Heart right ventricle (tissue), 16 donors: ENCODE measurements at regions not wholly inside any gene's neighbourhood (a gene's known extent, or its start where the extent isn't known, plus 50 kb on each side); places are given as distances from the start of the nearest gene placed in this dataset.
A peak's percentile ranks its signal among the peaks of the same experiment; 100 is the strongest.

Experiments used
- ATAC-seq, 8 donors: fragments of 200-7000 bp; cut with Tn5 transposase; one replicate each; pipeline ENCODE4 v1.9.1; 2020; ENCODE audit warnings: mild to moderate bottlenecking in 8 of 8, moderate library complexity in 8 of 8, moderate number of reproducible peaks in 1 of 8
- DNase-seq, 2 donors: peaks; one replicate each; pipeline ENCODE4 v3.0.0-alpha.2; 2020
- H3K27ac ChIP-seq, 10 donors: fragments of 200-600 bp; sonication (generic) in 2 of 10; one replicate each; pipeline versions ENCODE4 v1.5.0 to v1.8.0; 2020 to 2022; ENCODE audit warnings: mild to moderate bottlenecking in 3 of 10
- H3K27me3 ChIP-seq, 7 donors: fragments of 200-600 bp; one replicate each; pipeline ENCODE4 v1.8.0; 2021 to 2022; ENCODE audit warnings: mild to moderate bottlenecking in 2 of 7
- H3K36me3 ChIP-seq, 9 donors: fragments of 200-600 bp; sonication (generic) in 1 of 9; one replicate each; pipeline versions ENCODE4 v1.5.0 to v1.8.0; 2020 to 2022; ENCODE audit warnings: mild to moderate bottlenecking in 2 of 9
- H3K4me1 ChIP-seq, 9 donors: fragments of 200-600 bp; sonication (generic) in 1 of 9; one replicate each; pipeline versions ENCODE4 v1.5.0 to v1.8.0; 2020 to 2022; ENCODE audit warnings: mild to moderate bottlenecking in 4 of 9
- H3K4me3 ChIP-seq, 10 donors: fragments of 200-600 bp; sonication (generic) in 2 of 10; one replicate each; pipeline versions ENCODE4 v1.5.0 to v1.8.0; 2020 to 2022; ENCODE audit warnings: mild to moderate bottlenecking in 7 of 10, moderate library complexity in 2 of 10
- H3K9me3 ChIP-seq, 11 donors: fragments of 200-600 bp in 10 of 11; sonication (generic) in 2 of 11; one replicate each; pipeline versions ENCODE4 v1.5.0 to v1.8.0; 2013 to 2022; ENCODE audit warnings: mild to moderate bottlenecking in 2 of 11, control low read depth in 1 of 11, moderate library complexity in 1 of 11
- CTCF ChIP-seq, 9 donors: fragments of 200-600 bp; sonication (generic) in 2 of 9; IDR thresholded peaks; one replicate each; pipeline versions ENCODE4 v1.5.0 to v1.8.0; 2021 to 2022; ENCODE audit warnings: antibody characterized with exemption in 9 of 9, mild to moderate bottlenecking in 5 of 9, moderate library complexity in 1 of 9
- WGBS, 2 donors: extraction: QIAGEN DNeasy Blood & Tissue Kit; methylation state at CpG; one replicate each; pipeline ENCODE4 v1.1.7; 2013; ENCODE audit warnings: inconsistent platforms in 1 of 2; 5-methylcytosine and 5-hydroxymethylcytosine counted together
- intact Hi-C, 10 donors: fragments of 100-400 bp; cut with DNase I; formaldehyde crosslinking; loops; one replicate each; pipeline versions ENCODE4 v1.11.1 to v1.14.2; 2022
- donor health status: Arrhythmogenic right ventricular cardiomyopathy.
- donor health status: ischemic (EF 13 %, LVEDD 7.1; RV severe dilation, severe dysfunction).
- donor health status: healthy with polysubstance abuse.
- donor health status: DM: no; HTN: yes; CAD: no.
- donor health status: DM: no; HTN: no; CAD: no.
- donor health status: ischemic (EF 25% LVEDD 6.9; RV normal size, moderate dysfunction).
- donor health status: ischemic (EF 25% LVEDD 5.7; RV mildly dilated, moderate dysfunction).
- donor health status: healthy.
- donor health status: DM: yes; HTN: yes; CAD: no.
- donor health status: Ischemic cardiomyopathy.
- donor health status: ischemic (EF 35%, LVEDD 5.7; RV mildly dilated, moderate dysfunction).
- donor health status: nonischemic (EF 11% LVEDD 7.7; RV severe dilation, severe dysfunction).
- donor health status: DM: yes; HTN: yes; CAD: no.
- donor health status: PGD.
- donor health status: ischemic (EF 29% LVEDD 5.4; RV normal size, mild dysfunction).
- donor health status: nonischemic (EF 23%, LVEDD 6.1; RV moderate dilation, normal function).

- no peaks in the 10 kb centered on the region for H3K36me3 ChIP-seq
- no peak overlapping the region for H3K27ac ChIP-seq
- TF ChIP-seq CTCF (IDR thresholded peaks at IDR 0.05) = no peak
- WGBS, 2 donors = 72 to 85% methylated on average over 2 of the region's 2 CpGs
- DNase-seq (no peak), ATAC-seq (no peak)
- intact Hi-C loops = no loop called here
- no peaks in the 10 kb centered on the region for H3K9me3 ChIP-seq
- H3K27me3 ChIP-seq = peaks cover 0 to 5% (median 0%) of the 10 kb centered on the region in 7 donors
- H3K4me1 ChIP-seq = peaks cover 0 to 10% (median 0%) of the 10 kb centered on the region in 9 donors
- H3K4me3 ChIP-seq = no peak overlapping the region
Measured at GRCh38 chr2:8319219-8319618, 362.6 kb upstream of the ID2 start.

GRCh38 chr2:8320311-8321066 is 361.4 kb upstream of the ID2 start:
- no peak for TF ChIP-seq CTCF (IDR thresholded peaks at IDR 0.05)
- ATAC-seq (no peak), DNase-seq (no peak)
- Histone ChIP-seq H3K4me3 (no peak overlapping the region), H3K36me3 (no peaks in the 10 kb centered on the region), H3K4me1 (peaks cover 0 to 4% (median 0%) of the 10 kb centered on the region in 9 donors), H3K27me3 (peaks cover 0 to 5% (median 0%) of the 10 kb centered on the region in 7 donors), H3K9me3 (no peaks in the 10 kb centered on the region), H3K27ac (no peak overlapping the region)
- intact Hi-C loops = no loop called here
- WGBS, 2 donors = 79 to 83% methylated on average over 6 of the region's 6 CpGs

- 81 to 90% methylated on average over 4 of the region's 4 CpGs for WGBS, 2 donors
- Histone ChIP-seq H3K27ac (no peak overlapping the region), H3K4me3 (no peak overlapping the region), H3K27me3 (peaks cover 0 to 8% (median 0%) of the 10 kb centered on the region in 7 donors), H3K4me1 (no peaks in the 10 kb centered on the region), H3K9me3 (no peaks in the 10 kb centered on the region), H3K36me3 (no peaks in the 10 kb centered on the region)
- DNase-seq (no peak), ATAC-seq (no peak)
- no peak for TF ChIP-seq CTCF (IDR thresholded peaks at IDR 0.05)
- intact Hi-C loops = no loop called here
Measured at GRCh38 chr2:8322634-8323033, 359.2 kb upstream of the ID2 start.

GRCh38 chr2:8324164-8324856 is 357.5 kb upstream of the ID2 start:
- TF ChIP-seq CTCF (IDR thresholded peaks at IDR 0.05) = no peak
- DNase-seq = no peak
- ATAC-seq = peak in 1 of 8 donors; percentile 7
- Histone ChIP-seq H3K27ac (no peak overlapping the region), H3K9me3 (no peaks in the 10 kb centered on the region), H3K27me3 (peaks cover 0 to 8% (median 0%) of the 10 kb centered on the region in 7 donors), H3K4me3 (no peak overlapping the region), H3K4me1 (peaks cover 0 to 9% (median 0%) of the 10 kb centered on the region in 9 donors), H3K36me3 (no peaks in the 10 kb centered on the region)
- intact Hi-C loops = no loop called here
- 42 to 52% methylated on average over 11 of the region's 11 CpGs for WGBS, 2 donors
